Chondrocyte (in vitro differentiated cells): ENCODE measurements at regions not wholly inside any gene's neighbourhood (a gene's known extent, or its start where the extent isn't known, plus 50 kb on each side); places are given as distances from the start of the nearest gene placed in this dataset.
A peak's percentile ranks its signal among the peaks of the same experiment; 100 is the strongest.

Experiments
- DNase-seq: peaks from one replicate; pipeline ENCODE4 v3.0.0; 2021; ENCODE audit warnings: mixed read lengths, low spot score
- H3K27ac Mint-ChIP-seq: one replicate; pipeline ENCODE4 v1.8.0; 2021; ENCODE audit warnings: mild to moderate bottlenecking, moderate library complexity, mixed read lengths; ENCODE audit not compliant: unreplicated experiment
- H3K27me3 Mint-ChIP-seq: 2 replicates; pipeline ENCODE4 v1.8.0; 2021; ENCODE audit warnings: low read depth, mixed read lengths
- H3K36me3 Mint-ChIP-seq: 2 replicates; pipeline ENCODE4 v1.8.0; 2021; ENCODE audit warnings: low read depth, mixed read lengths
- H3K4me1 Mint-ChIP-seq: 2 replicates; pipeline ENCODE4 v1.8.0; 2021; ENCODE audit warnings: low read depth, mild to moderate bottlenecking, mixed read lengths
- H3K4me3 Mint-ChIP-seq: one replicate; pipeline ENCODE4 v1.8.0; 2021; ENCODE audit warnings: mild to moderate bottlenecking, moderate library complexity, mixed read lengths; ENCODE audit not compliant: unreplicated experiment
- H3K9me3 Mint-ChIP-seq: 2 replicates; pipeline ENCODE4 v1.8.0; 2021; ENCODE audit warnings: low read depth, mixed read lengths
- CTCF ChIP-seq: fragments of 200-600 bp; sonication (generic); IDR thresholded peaks from 2 replicates; pipeline ENCODE4 v1.5.0; 2021; ENCODE audit warnings: antibody characterized with exemption, mild to moderate bottlenecking, moderate library complexity

- no peak for TF ChIP-seq CTCF
- H3K27ac Mint-ChIP-seq: no peak overlapping the region
- no peaks in the 10 kb centered on the region for H3K9me3 Mint-ChIP-seq
- H3K4me1 Mint-ChIP-seq: peaks cover 18% of the 10 kb centered on the region
- no peak overlapping the region for H3K4me3 Mint-ChIP-seq
- DNase-seq: no peak
- no peaks in the 10 kb centered on the region for H3K36me3 Mint-ChIP-seq
- H3K27me3 Mint-ChIP-seq: no peaks in the 10 kb centered on the region
These were observed 121.4 kb downstream of the LUZP4 start for GRCh38 chrX:115410731-115411428.

- peaks cover 24% of the 10 kb centered on the region for H3K4me1 Mint-ChIP-seq
- H3K27me3 Mint-ChIP-seq: no peaks in the 10 kb centered on the region
- no peak for TF ChIP-seq CTCF
- DNase-seq: no peak
- peak overlapping the region; percentile 73 for H3K27ac Mint-ChIP-seq
- no peaks in the 10 kb centered on the region for H3K9me3 Mint-ChIP-seq
- no peak overlapping the region for H3K4me3 Mint-ChIP-seq
- H3K36me3 Mint-ChIP-seq: no peaks in the 10 kb centered on the region
These were observed 123.8 kb downstream of the LUZP4 start for GRCh38 chrX:115413246-115413878.

- peaks cover 18% of the 10 kb centered on the region for H3K4me1 Mint-ChIP-seq
- no peaks in the 10 kb centered on the region for H3K9me3 Mint-ChIP-seq
- H3K36me3 Mint-ChIP-seq: no peaks in the 10 kb centered on the region
- DNase-seq: no peak
- no peak overlapping the region for H3K4me3 Mint-ChIP-seq
- H3K27ac Mint-ChIP-seq: no peak overlapping the region
- no peak for TF ChIP-seq CTCF
- H3K27me3 Mint-ChIP-seq: no peaks in the 10 kb centered on the region
These were observed 129.6 kb downstream of the LUZP4 start for GRCh38 chrX:115419069-115419468.

GRCh38 chrX:115423086-115423485, 133.6 kb downstream of the LUZP4 start:
- H3K4me3 Mint-ChIP-seq: no peak overlapping the region
- no peak overlapping the region for H3K27ac Mint-ChIP-seq
- H3K27me3 Mint-ChIP-seq: no peaks in the 10 kb centered on the region
- no peak for DNase-seq
- peaks cover 8% of the 10 kb centered on the region for H3K4me1 Mint-ChIP-seq
- H3K36me3 Mint-ChIP-seq: no peaks in the 10 kb centered on the region
- TF ChIP-seq CTCF: no peak
- peaks cover 3% of the 10 kb centered on the region for H3K9me3 Mint-ChIP-seq

GRCh38 chrX:115425359-115425758, 135.6 kb upstream of the PLS3 start:
- Mint-ChIP-seq H3K4me1 (peaks cover 5% of the 10 kb centered on the region), H3K27ac (no peak overlapping the region), H3K36me3 (no peaks in the 10 kb centered on the region), H3K9me3 (peaks cover 3% of the 10 kb centered on the region), H3K4me3 (no peak overlapping the region), H3K27me3 (no peaks in the 10 kb centered on the region)
- TF ChIP-seq CTCF: no peak
- no peak for DNase-seq
